DOHH2 (cell line): ENCODE measurements at regions not wholly inside any gene's neighbourhood (a gene's known extent, or its start where the extent isn't known, plus 50 kb on each side); places are given as distances from the start of the nearest gene placed in this dataset.

ENCODE experiments used
- H3F3A ChIP-seq: fragments of 200-600 bp; sonication (generic), shearing (Covaris generic); 2 replicates; pipeline ENCODE4 v1.6.0; 2016; ENCODE audit warnings: antibody characterized with exemption, mild to moderate bottlenecking; ENCODE audit not compliant: control insufficient read depth, insufficient read depth
- H3K27ac ChIP-seq: fragments of 200-600 bp; sonication (generic); 2 replicates; pipeline ENCODE4 v1.5.1; 2014; ENCODE audit warnings: low read depth, mild to moderate bottlenecking, low read length, moderate library complexity
- H3K27me3 ChIP-seq: fragments of 200-600 bp; sonication (generic); 2 replicates; pipeline ENCODE4 v1.6.1; 2014; ENCODE audit warnings: mild to moderate bottlenecking, low read length, mixed read lengths; ENCODE audit not compliant: control insufficient read depth
- H3K36me3 ChIP-seq: fragments of 200-600 bp; sonication (generic); 2 replicates; pipeline ENCODE4 v1.6.1; 2014; ENCODE audit warnings: mild to moderate bottlenecking, low read length, moderate library complexity, mixed read lengths; ENCODE audit not compliant: control insufficient read depth
- H3K4me1 ChIP-seq: fragments of 200-600 bp; sonication (generic); 2 replicates; pipeline ENCODE4 v1.6.1; 2014; ENCODE audit warnings: mild to moderate bottlenecking, low read length, mixed read lengths; ENCODE audit not compliant: control insufficient read depth
- H3K4me2 ChIP-seq: fragments of 200-600 bp; sonication (generic); 2 replicates; pipeline ENCODE4 v1.6.0; 2014; ENCODE audit warnings: mild to moderate bottlenecking, low read length, moderate library complexity
- H3K4me3 ChIP-seq: fragments of 200-600 bp; sonication (generic); 2 replicates; pipeline ENCODE4 v1.5.1; 2014; ENCODE audit warnings: mild to moderate bottlenecking, low read length, mixed read lengths
- H3K79me2 ChIP-seq: fragments of 200-600 bp; sonication (generic); 2 replicates; pipeline ENCODE4 v1.6.1; 2014; ENCODE audit warnings: mild to moderate bottlenecking, low read length, mixed read lengths; ENCODE audit not compliant: control insufficient read depth
- H3K9me2 ChIP-seq: fragments of 200-600 bp; sonication (generic); replicated peaks from 2 replicates; pipeline ENCODE4 v1.6.1; 2014; ENCODE audit warnings: mild to moderate bottlenecking, low read length, mixed read lengths; ENCODE audit not compliant: control insufficient read depth
- H3K9me3 ChIP-seq: fragments of 200-600 bp; sonication (generic); 2 replicates; pipeline ENCODE4 v1.6.1; 2014; ENCODE audit warnings: antibody characterized with exemption, low read length, mixed read lengths; ENCODE audit not compliant: control insufficient read depth, insufficient read depth
- H4K20me1 ChIP-seq: fragments of 200-600 bp; sonication (generic); 2 replicates; pipeline ENCODE4 v1.6.0; 2014; ENCODE audit warnings: low read depth, mild to moderate bottlenecking, antibody characterized with exemption, low read length, moderate library complexity; ENCODE audit not compliant: control insufficient read depth, insufficient read depth
- CTCF ChIP-seq: fragments of 200-600 bp; sonication (generic); IDR thresholded peaks from one replicate; pipeline ENCODE4 v1.5.1; 2014; ENCODE audit warnings: antibody characterized with exemption, mild to moderate bottlenecking, low read depth, low read length; ENCODE audit not compliant: poor library complexity, severe bottlenecking
- EZH2phosphoT487 ChIP-seq: fragments of 200-600 bp; sonication (generic); IDR thresholded peaks from 2 replicates; pipeline ENCODE4 v1.6.1; 2017; ENCODE audit warnings: borderline replicate concordance, mild to moderate bottlenecking, antibody characterized with exemption, low read length, moderate library complexity, mixed read lengths

- Histone ChIP-seq H4K20me1 (no peaks in the 10 kb centered on the region), H3K4me2 (no peak overlapping the region), H3K27ac (no peak overlapping the region), H3K79me2 (no peaks in the 10 kb centered on the region), H3K4me3 (no peak overlapping the region), H3K36me3 (no peaks in the 10 kb centered on the region), H3K27me3 (no peaks in the 10 kb centered on the region), H3F3A (no peaks in the 10 kb centered on the region), H3K9me3 (no peaks in the 10 kb centered on the region), H3K9me2 (no peaks in the 10 kb centered on the region), H3K4me1 (no peaks in the 10 kb centered on the region)
- TF ChIP-seq EZH2phosphoT487, result no peak
- no peak for TF ChIP-seq CTCF
Measured at GRCh38 chr3:34779092-34779491, 860.2 kb upstream of the ARPP21 start.

DNA sequence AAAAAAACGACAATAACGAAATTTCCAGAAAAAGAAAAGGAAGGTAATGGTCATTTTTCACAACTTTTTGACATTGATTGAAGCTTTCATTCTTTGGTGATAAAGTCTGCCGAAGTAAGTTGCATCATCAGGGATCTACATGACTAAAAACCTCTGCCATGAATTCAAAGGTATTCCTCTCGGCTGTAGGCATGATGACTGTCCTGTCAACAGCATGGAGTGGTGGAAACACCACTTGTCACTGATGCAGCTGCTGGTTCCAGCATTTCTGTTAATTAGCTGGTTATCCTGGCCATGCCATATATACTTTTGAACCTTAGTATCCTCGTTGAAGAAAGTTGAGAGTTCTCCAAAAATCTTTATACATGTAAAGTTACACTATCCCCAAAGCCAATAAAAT lies 859.0 kb upstream of the ARPP21 start:
- no peak for TF ChIP-seq EZH2phosphoT487
- no peak for TF ChIP-seq CTCF
- no peaks in the 10 kb centered on the region for H3K27me3 ChIP-seq
- no peak overlapping the region for H3K27ac ChIP-seq
- no peaks in the 10 kb centered on the region for H4K20me1 ChIP-seq
- no peaks in the 10 kb centered on the region for H3K9me2 ChIP-seq
- H3K4me3 ChIP-seq, result no peak overlapping the region
- H3K4me1 ChIP-seq, result no peaks in the 10 kb centered on the region
- no peaks in the 10 kb centered on the region for H3K36me3 ChIP-seq
- H3K4me2 ChIP-seq, result no peak overlapping the region
- H3F3A ChIP-seq, result no peaks in the 10 kb centered on the region
- no peaks in the 10 kb centered on the region for H3K79me2 ChIP-seq
- H3K9me3 ChIP-seq, result no peaks in the 10 kb centered on the region

DNA sequence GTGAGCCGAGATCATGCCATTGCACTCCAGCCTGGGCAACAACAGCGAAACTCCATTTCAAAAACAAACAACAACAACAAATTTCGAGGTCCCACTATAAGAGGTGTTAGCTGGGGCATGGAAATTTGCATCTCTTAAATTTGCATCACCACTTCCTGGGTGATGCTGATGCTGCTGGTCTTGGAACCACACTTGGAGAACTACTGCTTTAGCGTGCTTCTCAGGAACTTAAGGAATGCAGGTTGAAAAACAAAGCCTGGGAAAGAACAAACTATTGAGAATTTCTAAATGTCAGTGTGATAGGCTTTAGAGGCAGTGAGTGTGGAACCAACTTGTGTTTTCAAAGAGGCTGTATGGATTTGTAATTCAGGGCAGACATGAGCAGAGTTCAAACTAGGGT lies 858.4 kb upstream of the ARPP21 start:
- Histone ChIP-seq H3K4me3 (no peak overlapping the region), H3K36me3 (no peaks in the 10 kb centered on the region), H3F3A (no peaks in the 10 kb centered on the region), H3K27me3 (no peaks in the 10 kb centered on the region), H3K79me2 (no peaks in the 10 kb centered on the region), H4K20me1 (no peaks in the 10 kb centered on the region), H3K9me2 (no peaks in the 10 kb centered on the region), H3K4me1 (no peaks in the 10 kb centered on the region), H3K9me3 (no peaks in the 10 kb centered on the region), H3K27ac (no peak overlapping the region), H3K4me2 (no peak overlapping the region)
- TF ChIP-seq CTCF (no peak), EZH2phosphoT487 (no peak)

- no peaks in the 10 kb centered on the region for H3F3A ChIP-seq
- TF ChIP-seq EZH2phosphoT487 (no peak), CTCF (no peak)
- H3K36me3 ChIP-seq, result no peaks in the 10 kb centered on the region
- H3K27me3 ChIP-seq, result no peaks in the 10 kb centered on the region
- no peaks in the 10 kb centered on the region for H4K20me1 ChIP-seq
- H3K79me2 ChIP-seq, result no peaks in the 10 kb centered on the region
- no peak overlapping the region for H3K27ac ChIP-seq
- no peak overlapping the region for H3K4me2 ChIP-seq
- no peaks in the 10 kb centered on the region; the same call in 1 of the 2 replicates for H3K9me2 ChIP-seq
- H3K4me1 ChIP-seq, result no peaks in the 10 kb centered on the region
- no peaks in the 10 kb centered on the region for H3K9me3 ChIP-seq
- H3K4me3 ChIP-seq, result no peak overlapping the region
Measured at GRCh38 chr3:34782871-34783270, 856.5 kb upstream of the ARPP21 start.
